Cardiac fibroblast (primary cell): ENCODE measurements at regions not wholly inside any gene's neighbourhood (a gene's known extent, or its start where the extent isn't known, plus 50 kb on each side); places are given as distances from the start of the nearest gene placed in this dataset.

Source experiments
- DNase-seq, 2 donors: peaks; one replicate each; pipeline versions ENCODE4 v3.0.0 to v3.0.0-alpha.2; 2010; ENCODE audit warnings: low read depth in 2 of 2
- H3K4me3 ChIP-seq, 2 donors: replicated peaks in 1 of 2; 1 replicate in 1 of 2; 2 replicates in 1 of 2; pipeline ENCODE4 v1.5.1; 2011; ENCODE audit warnings: low read depth in 2 of 2, low read length in 2 of 2, mild to moderate bottlenecking in 2 of 2, moderate library complexity in 1 of 2
- CTCF ChIP-seq: IDR thresholded peaks from one replicate; pipeline ENCODE4 v1.5.1; 2011; ENCODE audit warnings: low read depth, mild to moderate bottlenecking, low read length, inconsistent platforms

GRCh38 chr3:59256230-59256629 is 206.4 kb upstream of the CFAP20DC start:
- H3K4me3 ChIP-seq, result no peak overlapping the region
- no peak for DNase-seq
- no peak for TF ChIP-seq CTCF

GRCh38 chr3:59254976-59255375 is 205.2 kb upstream of the CFAP20DC start:
- no peak overlapping the region for H3K4me3 ChIP-seq
- no peak for DNase-seq
- no peak for TF ChIP-seq CTCF

- DNase-seq, result no peak
- H3K4me3 ChIP-seq, result no peak overlapping the region
- TF ChIP-seq CTCF, result no peak
These were observed 204.6 kb upstream of the CFAP20DC start for GRCh38 chr3:59254433-59254832.

- TF ChIP-seq CTCF, result no peak
- no peak overlapping the region for H3K4me3 ChIP-seq
- no peak for DNase-seq
These were observed 203.7 kb upstream of the CFAP20DC start for GRCh38 chr3:59253523-59253922.

- DNase-seq, result no peak
These were observed 202.0 kb upstream of the CFAP20DC start for GRCh38 chr3:59251869-59252268.

GRCh38 chr3:59250600-59250999 is 200.8 kb upstream of the CFAP20DC start:
- H3K4me3 ChIP-seq, result no peak overlapping the region
- no peak for TF ChIP-seq CTCF
- DNase-seq, result no peak

More at GRCh38 chr3:59251869-59252268, 202.0 kb upstream of the CFAP20DC start:
- H3K4me3 ChIP-seq, result no peak overlapping the region
- TF ChIP-seq CTCF, result no peak

GRCh38 chr3:59249698-59250361 is 200.0 kb upstream of the CFAP20DC start:
- TF ChIP-seq CTCF, result no peak
- no peak overlapping the region for H3K4me3 ChIP-seq

More at GRCh38 chr3:59249698-59250361, 200.0 kb upstream of the CFAP20DC start:
- no peak for DNase-seq
